ENCODE measurements at regions not wholly inside any gene's neighbourhood (a gene's known extent, or its start where the extent isn't known, plus 50 kb on each side); places are given as distances from the start of the nearest gene placed in this dataset.
"Not testable (repeated sequence)": the region's sequence is repeated elsewhere in the genome, so short reads cannot be mapped to it uniquely, and the experiment has no call there.

DNA sequence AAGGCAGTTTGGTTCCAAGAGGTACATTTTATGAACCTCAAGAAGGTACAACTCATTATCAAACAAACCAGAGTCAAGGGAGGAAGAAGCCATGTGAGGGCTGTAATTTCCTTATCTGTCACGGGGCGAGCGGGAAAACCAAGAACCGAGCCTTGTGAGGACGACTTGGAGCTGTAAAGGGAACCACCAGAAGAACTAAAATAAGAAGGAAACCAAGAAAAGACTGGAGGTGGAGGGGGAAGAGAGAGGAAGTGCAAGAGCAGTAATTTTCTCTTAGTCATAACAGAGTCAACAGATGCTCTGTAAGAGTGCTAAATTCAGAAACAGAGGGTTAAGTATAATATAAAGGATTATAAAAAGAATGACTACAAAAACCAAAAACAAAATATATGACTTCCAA lies 127.1 kb downstream of the DIRAS2 start:
- DNase-seq, result no peak

- no peak for DNase-seq
Observed at GRCh38 chr9:90517103-90517502, 125.5 kb downstream of the DIRAS2 start.

DNA sequence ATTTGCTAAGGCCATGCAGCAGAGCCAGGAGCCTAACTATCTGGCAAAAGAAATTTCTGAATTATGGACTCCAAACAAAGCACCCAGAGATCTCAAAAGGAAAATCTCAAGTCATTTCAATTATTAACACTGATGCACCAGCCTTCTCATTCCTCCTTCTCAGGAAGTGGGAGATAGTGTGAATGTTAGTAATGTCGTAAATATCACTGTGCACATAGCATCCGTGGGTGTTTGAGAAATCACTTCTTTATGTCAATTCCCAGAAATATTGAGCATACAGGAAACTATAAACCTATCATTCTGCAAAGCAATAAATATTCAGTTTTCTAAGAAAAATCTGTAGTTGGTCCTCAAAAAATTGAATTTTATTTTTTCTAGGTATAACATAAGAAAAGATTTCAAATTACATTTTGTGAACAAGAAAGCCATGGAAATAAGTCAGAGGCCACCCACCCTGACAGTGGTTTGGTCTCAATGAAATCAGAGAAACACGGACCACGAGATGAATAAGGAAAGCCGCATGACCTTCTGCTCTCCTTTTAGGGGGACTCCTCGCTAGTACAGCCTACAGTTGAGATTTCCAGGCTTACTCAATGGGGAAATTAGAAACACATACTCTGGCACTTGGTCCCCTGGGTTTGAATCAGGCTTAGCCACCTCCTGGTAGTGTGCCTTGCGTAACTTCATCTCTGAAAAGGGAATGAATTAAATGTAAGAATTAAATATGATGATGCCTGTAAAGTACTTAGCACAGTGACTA lies 120.6 kb downstream of the DIRAS2 start:
- DNase-seq, result no peak

DNA sequence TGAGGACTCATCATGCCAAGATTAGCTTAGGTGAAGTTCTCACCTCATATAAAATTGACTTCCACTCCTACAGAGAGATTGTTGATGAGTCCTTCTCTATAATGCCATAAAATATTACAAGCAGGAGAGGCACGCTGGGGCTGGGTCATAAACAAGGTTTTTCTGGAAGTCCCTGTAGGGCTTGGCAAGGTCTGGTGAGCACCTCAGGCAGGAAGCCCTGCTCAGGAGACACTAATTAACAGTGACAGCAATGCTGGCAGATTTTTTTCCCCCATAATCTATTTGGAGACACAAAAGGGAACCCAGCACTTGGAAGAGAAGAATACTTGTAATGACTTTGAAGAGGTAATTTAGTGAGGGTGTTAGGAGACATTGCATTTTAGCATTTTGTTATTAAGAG lies 118.7 kb downstream of the DIRAS2 start:
- no peak for DNase-seq

DNA sequence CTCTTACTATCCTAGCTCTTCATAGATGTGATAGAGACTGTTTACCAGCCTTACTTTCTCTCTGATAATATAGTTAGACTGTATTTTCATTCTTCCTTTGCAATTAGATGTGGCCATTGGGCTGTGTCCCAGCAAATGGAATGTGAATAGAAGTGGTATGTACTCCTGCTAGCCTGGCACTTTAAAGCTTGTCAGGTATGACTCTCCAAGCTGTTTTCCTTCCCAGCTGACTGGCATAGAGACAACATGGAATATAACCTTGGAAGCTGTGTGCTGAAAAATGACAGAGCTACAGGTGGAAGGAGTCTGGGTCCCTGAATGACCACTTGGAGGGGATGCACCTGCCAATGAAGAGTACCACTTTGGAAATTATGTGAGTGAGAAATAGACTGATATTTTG lies 116.2 kb downstream of the DIRAS2 start:
- DNase-seq, result no peak

DNA sequence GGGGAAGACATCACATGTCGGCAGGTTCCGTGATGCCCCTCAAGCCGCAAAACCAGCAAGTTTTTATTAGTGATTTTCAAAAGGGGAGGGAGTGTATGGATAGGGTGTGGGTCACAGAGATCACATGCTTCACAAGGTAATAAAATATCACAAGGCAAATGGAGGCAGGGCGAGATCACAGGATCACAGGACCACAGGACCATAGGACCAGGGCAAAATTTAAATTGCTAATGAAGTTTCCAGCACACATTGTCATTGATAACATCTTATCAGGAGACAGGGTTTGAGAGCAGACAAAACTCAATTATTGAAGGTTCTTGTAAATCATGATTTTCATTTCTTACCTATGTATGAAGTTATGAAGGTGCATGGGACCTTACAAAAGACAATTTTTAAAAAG lies 106.5 kb downstream of the DIRAS2 start:
- DNase-seq, result not testable (repeated sequence)

GRCh38 chr9:90538566-90538965 lies 104.1 kb downstream of the DIRAS2 start:
- DNase-seq, result no peak

DNA sequence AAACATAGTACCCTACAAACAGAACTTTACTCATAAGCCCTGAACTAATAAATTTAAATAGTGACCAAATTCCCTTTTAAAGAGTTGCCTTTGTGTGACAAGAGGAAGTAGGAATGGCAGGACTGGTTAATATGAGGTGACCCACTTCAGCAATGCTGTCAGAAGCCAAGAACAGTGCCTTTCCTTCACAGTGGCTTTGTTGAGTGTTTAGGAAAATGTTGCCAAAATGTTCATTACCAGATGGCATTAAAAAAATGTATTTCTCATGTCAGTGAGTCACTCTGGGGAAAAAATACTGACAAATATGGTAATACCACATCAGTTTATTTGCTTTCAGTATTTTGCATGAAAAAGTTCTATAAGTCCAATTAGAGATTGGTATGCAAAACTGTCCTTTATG lies 103.3 kb downstream of the DIRAS2 start:
- no peak for DNase-seq

DNA sequence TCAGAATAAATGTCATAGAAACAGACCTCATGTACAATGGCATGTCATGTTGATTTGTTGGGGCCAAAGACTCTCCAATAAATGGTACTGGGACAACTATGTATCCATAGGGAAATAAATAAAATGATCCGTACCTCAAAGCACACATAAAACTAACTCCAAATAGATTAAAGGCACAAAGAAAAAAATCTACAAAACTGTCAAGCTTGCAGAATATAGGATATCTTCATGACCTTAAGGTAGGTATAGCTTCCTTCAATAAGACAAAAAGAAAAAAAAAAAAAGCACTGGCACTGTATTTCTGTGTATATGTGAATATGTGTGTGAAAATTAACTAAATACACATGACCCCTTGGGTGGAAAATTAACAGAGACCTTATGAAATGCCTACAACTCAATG lies 101.9 kb downstream of the DIRAS2 start:
- no peak for DNase-seq

GRCh38 chr9:90544488-90544887 lies 98.1 kb downstream of the DIRAS2 start:
- no peak for DNase-seq

DNA sequence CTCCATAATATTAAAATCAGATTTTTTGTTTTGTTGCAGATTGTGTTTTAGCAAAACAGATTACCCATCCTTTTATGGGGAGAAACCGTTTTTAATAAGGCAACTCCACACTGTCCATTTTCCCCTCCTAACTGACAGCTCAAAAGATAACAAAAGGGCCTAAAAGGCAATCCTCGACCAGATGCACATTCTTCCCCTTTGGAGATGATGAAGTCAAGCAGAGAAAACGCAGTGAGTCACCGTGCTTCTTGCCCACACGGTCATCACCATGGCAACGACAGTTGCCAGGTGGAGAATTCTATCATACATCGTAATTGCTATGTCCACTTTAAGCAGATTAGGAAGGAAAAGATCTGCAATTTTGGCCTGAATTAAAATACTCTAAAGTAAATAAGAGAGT lies 96.4 kb downstream of the DIRAS2 start:
- no peak for DNase-seq

- DNase-seq, result no peak
Observed at GRCh38 chr9:90547896-90548295, 94.7 kb downstream of the DIRAS2 start.

DNA sequence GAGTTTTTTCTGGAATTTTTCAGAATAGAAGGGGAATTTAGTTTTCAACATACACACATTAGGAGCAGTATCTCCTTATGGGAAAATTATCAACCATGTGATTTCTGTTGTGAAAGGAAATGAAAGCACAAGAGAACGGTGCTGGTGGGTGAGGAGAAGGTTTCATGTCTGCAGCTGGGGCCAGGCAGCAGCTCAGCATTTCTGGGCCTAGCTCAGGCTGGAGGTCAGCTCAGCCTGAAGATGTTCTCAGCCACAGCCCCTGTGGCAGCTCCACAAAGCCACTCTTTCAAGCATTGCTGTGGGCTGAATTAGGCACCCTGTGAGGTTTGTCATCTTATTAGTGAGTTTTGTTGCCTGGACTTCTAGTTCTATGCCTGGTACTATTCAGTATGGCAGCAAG lies 90.3 kb downstream of the DIRAS2 start:
- DNase-seq, result no peak

DNA sequence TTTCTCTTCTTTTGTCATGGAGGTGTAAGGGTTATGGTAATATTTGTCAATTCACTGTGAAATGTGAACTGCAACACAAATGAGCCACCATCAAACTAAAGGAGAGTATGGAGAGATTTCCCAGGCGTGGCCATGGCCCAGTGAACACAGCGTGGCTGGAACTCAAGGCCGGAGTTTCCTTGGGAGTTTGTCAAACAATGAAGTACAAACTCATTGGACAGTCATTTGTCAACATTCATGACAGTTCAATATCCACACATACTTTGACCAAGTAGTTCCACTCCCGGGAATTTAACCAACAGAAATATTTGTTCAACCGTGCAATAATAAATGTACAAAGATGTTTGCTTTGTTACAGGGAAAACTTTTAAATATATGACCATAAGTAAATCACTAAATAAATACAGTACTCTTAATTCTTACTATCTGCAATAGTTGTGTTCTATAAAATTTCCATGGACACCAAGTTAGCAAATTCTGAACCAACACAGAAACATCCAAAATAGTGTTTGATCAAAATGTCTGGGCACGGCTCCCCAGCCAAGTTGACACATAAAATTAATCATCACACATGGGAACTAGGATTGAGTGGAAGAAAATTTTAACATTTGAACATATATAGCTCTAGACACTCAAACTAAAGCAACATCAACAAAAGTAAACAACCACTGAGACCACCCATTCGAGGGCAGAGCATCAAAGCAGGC lies 87.1 kb downstream of the DIRAS2 start:
- DNase-seq, result no peak

GRCh38 chr9:90556897-90557675 lies 85.5 kb downstream of the DIRAS2 start:
- no peak for DNase-seq

- no peak for DNase-seq
Observed at GRCh38 chr9:90559075-90560073, 83.2 kb downstream of the DIRAS2 start.
